Fibroblast of lung (primary cell): ENCODE measurements at regions not wholly inside any gene's neighbourhood (a gene's known extent, or its start where the extent isn't known, plus 50 kb on each side); places are given as distances from the start of the nearest gene placed in this dataset.

Experiments
- DNase-seq, 2 donors: peaks; one replicate each; pipeline versions ENCODE4 v3.0.0 to v3.0.0-alpha.2; 2010; ENCODE audit warnings: low read depth in 2 of 2
- H2AFZ ChIP-seq: 2 replicates; pipeline ENCODE4 v1.5.1; 2012; ENCODE audit warnings: low read length, control low read depth, inconsistent platforms
- H3K27ac ChIP-seq: 2 replicates; pipeline ENCODE4 v1.5.1; 2011; ENCODE audit warnings: low read length, control low read depth; ENCODE audit not compliant: insufficient read depth
- H3K27me3 ChIP-seq: 2 replicates; pipeline ENCODE4 v1.5.1; 2011; ENCODE audit warnings: mild to moderate bottlenecking, low read length; ENCODE audit not compliant: control insufficient read depth, insufficient read depth
- H3K36me3 ChIP-seq: 2 replicates; pipeline ENCODE4 v1.5.1; 2011; ENCODE audit warnings: low read length; ENCODE audit not compliant: control insufficient read depth, insufficient read depth
- H3K4me1 ChIP-seq: 2 replicates; pipeline ENCODE4 v1.5.1; 2011; ENCODE audit warnings: low read length; ENCODE audit not compliant: control insufficient read depth, insufficient read depth; ENCODE audit errors: extremely low read depth
- H3K4me2 ChIP-seq: 2 replicates; pipeline ENCODE4 v1.5.1; 2011; ENCODE audit warnings: low read length, control low read depth; ENCODE audit not compliant: insufficient read depth; ENCODE audit errors: extremely low read depth
- H3K4me3 ChIP-seq, 4 experiments: fragments of 200-600 bp in 1 of 4; sonication (generic) in 1 of 4; replicated peaks in 1 of 4; 2 replicates each; pipeline ENCODE4 v1.5.1; 2011 to 2016; ENCODE audit warnings: low read length in 4 of 4, low read depth in 3 of 4, mild to moderate bottlenecking in 3 of 4, control low read depth in 2 of 4, inconsistent platforms in 1 of 4, mixed read lengths in 1 of 4; ENCODE audit not compliant: insufficient read depth in 1 of 4; ENCODE audit errors: control extremely low read depth in 1 of 4
- H3K79me2 ChIP-seq: 2 replicates; pipeline ENCODE4 v1.5.1; 2012; ENCODE audit warnings: mild to moderate bottlenecking, low read length, inconsistent platforms; ENCODE audit not compliant: control insufficient read depth, insufficient read depth
- H3K9ac ChIP-seq: 2 replicates; pipeline ENCODE4 v1.5.1; 2011; ENCODE audit warnings: mild to moderate bottlenecking, low read length, control low read depth; ENCODE audit not compliant: insufficient read depth
- H3K9me3 ChIP-seq: 2 replicates; pipeline ENCODE4 v1.5.1; 2012; ENCODE audit warnings: low read depth, low read length; ENCODE audit not compliant: control insufficient read depth, insufficient read depth
- H4K20me1 ChIP-seq: 2 replicates; pipeline ENCODE4 v1.5.1; 2011; ENCODE audit warnings: low read length; ENCODE audit not compliant: control insufficient read depth, insufficient read depth; ENCODE audit errors: extremely low read depth
- CTCF ChIP-seq, 2 donors: IDR thresholded peaks in 1 of 2; conservative IDR thresholded peaks in 1 of 2; 1 replicate in 1 of 2; 2 replicates in 1 of 2; pipeline ENCODE4 v1.5.1; 2011 to 2012; ENCODE audit warnings: low read length in 2 of 2, control low read depth in 1 of 2, inconsistent platforms in 1 of 2, low read depth in 1 of 2, mild to moderate bottlenecking in 1 of 2
- EZH2 ChIP-seq: IDR thresholded peaks from 2 replicates; pipeline ENCODE4 v1.5.1; 2012; ENCODE audit warnings: low read length, control low read depth, mild to moderate bottlenecking; ENCODE audit errors: missing control alignments

- Histone ChIP-seq H2AFZ (no peak overlapping the region), H3K27ac (no peak overlapping the region), H3K4me2 (no peak overlapping the region), H3K9ac (no peak overlapping the region), H3K79me2 (no peaks in the 10 kb centered on the region), H3K36me3 (no peaks in the 10 kb centered on the region), H3K27me3 (no peaks in the 10 kb centered on the region), H3K4me1 (no peaks in the 10 kb centered on the region), H3K4me3 (no peak overlapping the region), H4K20me1 (no peaks in the 10 kb centered on the region), H3K9me3 (no peaks in the 10 kb centered on the region)
- DNase-seq = no peak
- TF ChIP-seq CTCF (conservative IDR thresholded peaks at IDR 0.05 in 1 of 2, IDR thresholded peaks at IDR 0.05 in 1 of 2; ENCODE audit: low read depth in 1 of 2, low read length in 2 of 2) = no peak
- TF ChIP-seq EZH2 = no peak
Measured at GRCh38 chr4:12580787-12581186, 903.4 kb downstream of the RAB28 start.

- H3K27ac ChIP-seq = no peak overlapping the region
- H3K79me2 ChIP-seq = no peaks in the 10 kb centered on the region
- no peaks in the 10 kb centered on the region for H4K20me1 ChIP-seq
- H3K27me3 ChIP-seq = no peaks in the 10 kb centered on the region
- no peak overlapping the region for H3K4me2 ChIP-seq
- no peaks in the 10 kb centered on the region for H3K4me1 ChIP-seq
- no peak overlapping the region for H2AFZ ChIP-seq
- peak in 1 of 2 donors; percentile 1 for DNase-seq
- no peak for TF ChIP-seq EZH2
- no peak for TF ChIP-seq CTCF (conservative IDR thresholded peaks at IDR 0.05 in 1 of 2, IDR thresholded peaks at IDR 0.05 in 1 of 2; ENCODE audit: low read depth in 1 of 2, low read length in 2 of 2)
- H3K36me3 ChIP-seq = no peaks in the 10 kb centered on the region
- H3K9ac ChIP-seq = no peak overlapping the region
- no peaks in the 10 kb centered on the region for H3K9me3 ChIP-seq
- no peak overlapping the region for H3K4me3 ChIP-seq
Measured at GRCh38 chr4:12579172-12579571, 905.0 kb downstream of the RAB28 start.

GRCh38 chr4:12576409-12576808 lies 907.7 kb downstream of the RAB28 start:
- DNase-seq = no peak
- no peak overlapping the region for H3K27ac ChIP-seq
- no peaks in the 10 kb centered on the region for H3K4me1 ChIP-seq
- no peak overlapping the region for H2AFZ ChIP-seq
- H3K36me3 ChIP-seq = no peaks in the 10 kb centered on the region
- H3K9me3 ChIP-seq = no peaks in the 10 kb centered on the region
- H3K4me3 ChIP-seq = no peak overlapping the region
- no peaks in the 10 kb centered on the region for H3K79me2 ChIP-seq
- no peaks in the 10 kb centered on the region for H4K20me1 ChIP-seq
- no peak overlapping the region for H3K9ac ChIP-seq
- no peak overlapping the region for H3K4me2 ChIP-seq
- no peaks in the 10 kb centered on the region for H3K27me3 ChIP-seq
- TF ChIP-seq CTCF (conservative IDR thresholded peaks at IDR 0.05 in 1 of 2, IDR thresholded peaks at IDR 0.05 in 1 of 2; ENCODE audit: low read depth in 1 of 2, low read length in 2 of 2) (no peak), EZH2 (no peak)
